ENCODE measurements at regions not wholly inside any gene's neighbourhood (a gene's known extent, or its start where the extent isn't known, plus 50 kb on each side); places are given as distances from the start of the nearest gene placed in this dataset.

DNA sequence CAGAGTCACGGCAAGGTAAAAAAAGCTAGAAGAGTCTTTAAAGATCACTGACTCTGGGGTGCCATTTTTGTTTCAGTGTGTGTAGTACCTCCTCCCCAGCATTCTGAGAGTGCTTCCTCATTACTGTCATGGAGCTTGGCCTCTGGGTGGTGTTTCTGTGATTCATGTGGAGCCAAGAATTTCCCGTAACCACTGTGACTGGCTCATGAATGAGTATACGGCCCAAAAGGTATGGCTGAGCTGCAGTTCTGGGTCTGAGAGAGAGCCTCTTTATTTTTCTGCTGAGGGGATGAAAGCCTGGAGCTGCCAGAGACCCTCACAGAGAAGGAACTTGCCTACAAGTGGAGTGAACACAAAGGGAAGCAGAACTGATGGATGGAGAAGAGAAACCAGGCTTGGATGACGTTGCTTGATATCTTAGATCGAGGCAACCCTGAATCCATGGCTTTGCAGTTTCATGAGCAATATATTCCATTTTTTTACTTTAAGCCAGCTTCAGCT lies 85.6 kb downstream of the PTTG1 start:
- ChIA-PET POLR2A (ENCODE audit: low non-redundant PET) (no interaction called here), CTCF (interaction anchor here (0.6 to 1.2 kb wide), 4 partner anchors 42 to 346 kb away, joined by 3 to 7 read pairs (median 3); no protein-coding TSS in a partner anchor)
- no peak overlapping the region for H3K27ac ChIP-seq
- TF ChIP-seq, protein P1, sequence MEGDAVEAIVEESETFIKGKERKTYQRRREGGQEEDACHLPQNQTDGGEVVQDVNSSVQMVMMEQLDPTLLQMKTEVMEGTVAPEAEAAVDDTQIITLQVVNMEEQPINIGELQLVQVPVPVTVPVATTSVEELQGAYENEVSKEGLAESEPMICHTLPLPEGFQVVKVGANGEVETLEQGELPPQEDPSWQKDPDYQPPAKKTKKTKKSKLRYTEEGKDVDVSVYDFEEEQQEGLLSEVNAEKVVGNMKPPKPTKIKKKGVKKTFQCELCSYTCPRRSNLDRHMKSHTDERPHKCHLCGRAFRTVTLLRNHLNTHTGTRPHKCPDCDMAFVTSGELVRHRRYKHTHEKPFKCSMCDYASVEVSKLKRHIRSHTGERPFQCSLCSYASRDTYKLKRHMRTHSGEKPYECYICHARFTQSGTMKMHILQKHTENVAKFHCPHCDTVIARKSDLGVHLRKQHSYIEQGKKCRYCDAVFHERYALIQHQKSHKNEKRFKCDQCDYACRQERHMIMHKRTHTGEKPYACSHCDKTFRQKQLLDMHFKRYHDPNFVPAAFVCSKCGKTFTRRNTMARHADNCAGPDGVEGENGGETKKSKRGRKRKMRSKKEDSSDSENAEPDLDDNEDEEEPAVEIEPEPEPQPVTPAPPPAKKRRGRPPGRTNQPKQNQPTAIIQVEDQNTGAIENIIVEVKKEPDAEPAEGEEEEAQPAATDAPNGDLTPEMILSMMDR (conservative IDR thresholded peaks at IDR 0.05; ENCODE audit: low read depth): no peak
- peak; percentile 31 for DNase-seq (ENCODE audit: low spot score)

DNA sequence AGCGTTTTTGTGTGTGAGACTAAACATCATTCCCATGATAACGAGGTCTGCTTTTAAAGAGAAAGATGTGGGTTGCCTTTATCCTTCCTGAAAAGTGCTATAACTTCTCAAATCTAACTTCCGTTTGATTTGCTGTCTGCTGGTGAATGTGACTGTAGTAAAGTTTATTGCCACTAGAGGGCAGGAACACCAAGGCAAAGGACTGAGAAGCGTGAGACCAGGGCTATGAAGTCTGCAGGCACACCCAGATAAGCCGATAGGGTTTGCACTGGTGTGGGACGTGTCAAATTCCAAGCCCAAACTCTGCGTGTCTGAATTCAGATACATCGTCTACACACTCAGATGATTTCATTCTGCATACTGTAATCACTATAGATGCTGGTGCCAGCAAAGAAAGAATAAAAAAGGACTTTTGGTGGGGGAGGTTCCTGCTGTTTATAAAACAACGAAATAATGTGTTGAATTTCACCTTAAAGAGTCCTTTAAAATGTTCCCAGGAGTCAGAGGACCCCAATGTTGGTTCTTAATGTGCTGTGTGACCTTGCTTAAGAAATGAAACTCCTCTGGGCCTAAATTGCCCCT lies 87.2 kb downstream of the PTTG1 start:
- no peak overlapping the region for H3K27ac ChIP-seq

DNA sequence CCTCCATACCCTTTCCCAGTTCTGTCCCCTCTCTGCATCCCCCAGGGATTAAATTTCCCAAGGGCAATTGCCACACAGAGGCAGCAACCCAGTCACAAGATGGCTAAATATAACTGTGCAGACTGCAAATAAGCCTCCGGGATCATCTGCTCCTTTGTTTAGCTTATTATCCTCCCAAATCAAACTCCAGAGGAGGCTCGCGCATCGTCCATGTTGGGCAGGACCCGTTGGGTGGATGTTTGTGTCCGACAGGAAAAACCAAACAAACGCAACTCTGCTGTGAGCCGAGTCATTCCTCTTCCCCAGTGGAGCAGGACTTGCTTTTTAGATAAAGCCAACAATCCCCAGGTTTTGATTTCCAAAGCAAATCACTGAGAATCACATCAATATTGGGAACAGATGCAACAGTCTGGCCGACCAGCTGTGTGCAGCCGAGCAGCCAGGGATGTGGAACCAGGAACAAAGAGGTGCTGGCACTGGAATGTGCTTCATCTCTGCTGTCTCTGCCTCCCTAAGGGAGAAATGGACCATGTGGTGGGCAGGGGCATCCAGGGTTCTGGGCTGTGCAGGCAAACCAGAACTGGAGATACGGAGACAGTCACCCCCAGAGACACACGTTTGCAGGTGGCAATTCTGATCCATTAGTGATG lies 89.8 kb downstream of the PTTG1 start:
- TF ChIP-seq, protein P1 (conservative IDR thresholded peaks at IDR 0.05; ENCODE audit: low read depth): no peak
- POLR2A ChIA-PET (ENCODE audit: low non-redundant PET): no interaction called here

More for the DNA sequence above, 87.2 kb downstream of the PTTG1 start:
- DNase-seq (ENCODE audit: low spot score): peak; percentile 92
- POLR2A ChIA-PET (ENCODE audit: low non-redundant PET): no interaction called here
- CTCF ChIA-PET: interaction anchor here (0.7 to 2.0 kb wide), 3 partner anchors 69 to 959 kb away, joined by 3 to 9 read pairs (median 4); no protein-coding TSS in a partner anchor
- TF ChIP-seq, protein P1 (conservative IDR thresholded peaks at IDR 0.05; ENCODE audit: low read depth): peak; percentile 87

More for the DNA sequence above, 89.8 kb downstream of the PTTG1 start:
- no peak for DNase-seq (ENCODE audit: low spot score)
- no peak overlapping the region for H3K27ac ChIP-seq
- CTCF ChIA-PET: no interaction called here
